Ovary (tissue), 3 donors: ENCODE measurements at regions not wholly inside any gene's neighbourhood (a gene's known extent, or its start where the extent isn't known, plus 50 kb on each side); places are given as distances from the start of the nearest gene placed in this dataset.
"Not testable (repeated sequence)": the region's sequence is repeated elsewhere in the genome, so short reads cannot be mapped to it uniquely, and the experiment has no call there.

Experiments
- CTCF ChIP-seq, 3 donors: fragments of 450-650 bp in 2 of 3; fragments of 200-600 bp in 1 of 3; IDR thresholded peaks; one replicate each; pipeline versions ENCODE4 v1.5.1 to v1.8.0; 2016 to 2022; ENCODE audit warnings: antibody characterized with exemption in 3 of 3, mild to moderate bottlenecking in 1 of 3
- EP300 ChIP-seq: sonication (generic); formaldehyde crosslinking; IDR thresholded peaks from one replicate; pipeline ENCODE4 v1.6.1; 2017; ENCODE audit warnings: antibody characterized with exemption
- POLR2A ChIP-seq: fragments of 450-650 bp; IDR thresholded peaks from one replicate; pipeline ENCODE4 v1.6.1; 2017; ENCODE audit warnings: antibody characterized with exemption, mild to moderate bottlenecking, moderate library complexity
- donor health status: DM: no; HTN: no; CAD: no.

- TF ChIP-seq CTCF (IDR thresholded peaks at IDR 0.05); EP300; POLR2A: not testable (repeated sequence)
Observed at GRCh38 chr5:176140138-176140537, 98.1 kb upstream of the SIMC1 start.
